Astrocyte (in vitro differentiated cells and primary cell): ENCODE measurements at regions not wholly inside any gene's neighbourhood (a gene's known extent, or its start where the extent isn't known, plus 50 kb on each side); places are given as distances from the start of the nearest gene placed in this dataset.

ENCODE experiments used
- CTCF ChIP-seq: IDR thresholded peaks from 2 replicates; pipeline ENCODE4 v1.5.1; 2011; ENCODE audit warnings: low read depth, mild to moderate bottlenecking, inconsistent platforms, low read length, moderate library complexity; ENCODE audit not compliant: insufficient read depth
- EZH2 ChIP-seq: IDR thresholded peaks from 2 replicates; pipeline ENCODE4 v1.6.1; 2012; ENCODE audit warnings: mild to moderate bottlenecking, low read length, inconsistent platforms; ENCODE audit not compliant: insufficient read depth

- TF ChIP-seq CTCF (no peak), EZH2 (no peak)
These were observed 309.4 kb downstream of the GLUD2 start for GRCh38 chrX:121356850-121357171.
